H1 (cell line): ENCODE measurements at regions not wholly inside any gene's neighbourhood (a gene's known extent, or its start where the extent isn't known, plus 50 kb on each side); places are given as distances from the start of the nearest gene placed in this dataset.

Experiments
- CTCF ChIA-PET: fragments of 300-600 bp; sonication (Branson Sonifier 250); formaldehyde crosslinking; loops from one replicate; lab custom pipeline; 2021; ENCODE audit not compliant: partially characterized antibody; lab: Charles Lee
- POLR2A ChIA-PET: fragments of 300-600 bp; sonication (Branson Sonifier 250); formaldehyde crosslinking; loops from one replicate; lab custom pipeline; 2021; ENCODE audit warnings: inconsistent platforms; ENCODE audit not compliant: partially characterized antibody; lab: Charles Lee
- DNase-seq, 2 experiments: peaks; one replicate each; pipeline versions ENCODE4 v3.0.0 to v3.0.0-alpha.2; 2010 to 2022; ENCODE audit warnings: low spot score in 2 of 2, low read depth in 1 of 2, mixed read lengths in 1 of 2
- FAIRE-seq: peaks from 2 replicates; lab custom pipeline; 2011; peaks lifted over from hg19 to GRCh38; lab: Jason Lieb, UNC
- H2AFZ ChIP-seq: 2 replicates; pipeline ENCODE4 v1.8.1; 2012; ENCODE audit warnings: low read length, inconsistent platforms
- H2AK5ac ChIP-seq: 2 replicates; pipeline ENCODE4 v1.6.1; 2013; ENCODE audit warnings: low read depth, low read length
- H2BK120ac ChIP-seq: replicated peaks from 2 replicates; pipeline ENCODE3; 2013; ENCODE audit warnings: low read depth, low read length, inconsistent platforms
- H2BK12ac ChIP-seq: 2 replicates; pipeline ENCODE4 v1.6.1; 2013; ENCODE audit warnings: low read depth, low read length
- H2BK15ac ChIP-seq: 2 replicates; pipeline ENCODE4 v1.6.1; 2013; ENCODE audit warnings: low read length
- H2BK20ac ChIP-seq: 2 replicates; pipeline ENCODE4 v1.6.1; 2013; ENCODE audit warnings: low read length
- H2BK5ac ChIP-seq: 2 replicates; pipeline ENCODE4 v1.6.1; 2013; ENCODE audit warnings: low read depth, low read length
- H3K14ac ChIP-seq: 2 replicates; pipeline ENCODE4 v1.6.1; 2013; ENCODE audit warnings: inconsistent platforms; ENCODE audit not compliant: insufficient read length
- H3K18ac ChIP-seq: 2 replicates; pipeline ENCODE4 v1.6.1; 2013; ENCODE audit warnings: low read length; ENCODE audit errors: extremely low read depth
- H3K23ac ChIP-seq: 2 replicates; pipeline ENCODE4 v1.6.1; 2013; ENCODE audit warnings: inconsistent platforms; ENCODE audit not compliant: insufficient read length
- H3K23me2 ChIP-seq: 2 replicates; pipeline ENCODE4 v1.6.1; 2013; ENCODE audit warnings: low read depth, low read length
- H3K27ac ChIP-seq: 2 replicates; pipeline ENCODE4 v1.6.1; 2011; ENCODE audit warnings: low read depth, low read length, inconsistent platforms
- H3K27me3 ChIP-seq, 4 experiments: replicated peaks in 1 of 4; 1 replicate in 1 of 4; 2 replicates in 3 of 4; pipeline versions ENCODE4 v1.6.1 to v1.8.1; 2011 to 2013; ENCODE audit warnings: low read length in 3 of 4, mild to moderate bottlenecking in 3 of 4, inconsistent platforms in 2 of 4, mixed read lengths in 2 of 4, moderate library complexity in 1 of 4; ENCODE audit not compliant: control insufficient read depth in 3 of 4, insufficient read depth in 3 of 4; ENCODE audit errors: extremely low read depth in 1 of 4
- H3K36me3 ChIP-seq, 4 experiments: 2 replicates each; pipeline versions ENCODE4 v1.6.1 to v1.8.1; 2011 to 2013; ENCODE audit warnings: mild to moderate bottlenecking in 4 of 4, low read length in 3 of 4, moderate library complexity in 2 of 4, control low read depth in 1 of 4, inconsistent platforms in 1 of 4; ENCODE audit not compliant: insufficient read depth in 4 of 4, control insufficient read depth in 2 of 4
- H3K4ac ChIP-seq: replicated peaks from 2 replicates; pipeline ENCODE3; 2013; ENCODE audit warnings: low read length, low read depth, mixed read lengths, inconsistent platforms; ENCODE audit not compliant: insufficient read length
- H3K4me1 ChIP-seq, 4 experiments: replicated peaks in 1 of 4; 1 replicate in 1 of 4; 2 replicates in 3 of 4; pipeline versions ENCODE4 v1.6.1 to v1.8.1; 2011 to 2013; ENCODE audit warnings: low read length in 3 of 4, inconsistent platforms in 2 of 4, mixed read lengths in 1 of 4; ENCODE audit not compliant: insufficient read depth in 4 of 4, control insufficient read depth in 3 of 4
- H3K4me2 ChIP-seq, 2 experiments: 2 replicates each; pipeline versions ENCODE4 v1.6.1 to v1.8.1; 2011 to 2013; ENCODE audit warnings: low read depth in 2 of 2, low read length in 2 of 2, control low read depth in 1 of 2, inconsistent platforms in 1 of 2, mild to moderate bottlenecking in 1 of 2; ENCODE audit not compliant: insufficient read depth in 1 of 2
- H3K4me3 ChIP-seq, 4 experiments: fragments of 200-600, 300-600 bp in 1 of 4; sonication (generic), shearing (Covaris generic), sonication (Bioruptor Twin) in 1 of 4; 2 replicates each; pipeline versions ENCODE4 v1.5.1 to v1.8.1; 2011 to 2016; ENCODE audit warnings: low read length in 4 of 4, low read depth in 3 of 4, control low read depth in 2 of 4, inconsistent platforms in 2 of 4, mild to moderate bottlenecking in 2 of 4, mixed read lengths in 1 of 4, moderate library complexity in 1 of 4; ENCODE audit not compliant: insufficient read depth in 2 of 4; ENCODE audit errors: extremely low read depth in 1 of 4
- H3K56ac ChIP-seq: replicated peaks from 2 replicates; pipeline ENCODE3; 2013; ENCODE audit warnings: low read depth, mild to moderate bottlenecking, mixed read lengths, low read length, inconsistent platforms; ENCODE audit not compliant: insufficient read length
- H3K79me1 ChIP-seq: 2 replicates; pipeline ENCODE4 v1.6.1; 2013; ENCODE audit warnings: low read depth, low read length, control low read depth
- H3K79me2 ChIP-seq, 2 experiments: 2 replicates each; pipeline versions ENCODE4 v1.6.1 to v1.8.1; 2012 to 2013; ENCODE audit warnings: low read length in 2 of 2, mild to moderate bottlenecking in 2 of 2, inconsistent platforms in 1 of 2; ENCODE audit not compliant: insufficient read depth in 2 of 2, control insufficient read depth in 1 of 2
- H3K9ac ChIP-seq, 4 experiments: replicated peaks in 1 of 4; 1 replicate in 1 of 4; 2 replicates in 3 of 4; pipeline versions ENCODE4 v1.6.1 to v1.8.1; 2011 to 2013; ENCODE audit warnings: low read depth in 3 of 4, low read length in 3 of 4, control low read depth in 2 of 4, mild to moderate bottlenecking in 2 of 4, moderate library complexity in 2 of 4, inconsistent platforms in 1 of 4; ENCODE audit errors: extremely low read depth in 1 of 4
- H3K9me3 ChIP-seq, 2 experiments: 2 replicates each; pipeline versions ENCODE4 v1.6.1 to v1.8.1; 2012 to 2013; ENCODE audit warnings: mild to moderate bottlenecking in 2 of 2, moderate library complexity in 2 of 2, control low read depth in 1 of 2, inconsistent platforms in 1 of 2, low read depth in 1 of 2, low read length in 1 of 2, mixed read lengths in 1 of 2; ENCODE audit not compliant: insufficient read depth in 2 of 2
- H4K20me1 ChIP-seq, 2 experiments: replicated peaks in 1 of 2; 2 replicates each; pipeline versions ENCODE3 to v1.8.1; 2011 to 2013; ENCODE audit warnings: inconsistent platforms in 2 of 2, low read length in 2 of 2, mild to moderate bottlenecking in 1 of 2; ENCODE audit not compliant: insufficient read depth in 2 of 2, control insufficient read depth in 1 of 2
- H4K5ac ChIP-seq: 2 replicates; pipeline ENCODE4 v1.6.1; 2013; ENCODE audit warnings: low read length, low read depth, mixed read lengths, inconsistent platforms; ENCODE audit not compliant: insufficient read length
- H4K8ac ChIP-seq: 2 replicates; pipeline ENCODE4 v1.8.0; 2013; ENCODE audit warnings: mild to moderate bottlenecking, moderate library complexity, low read length, inconsistent platforms; ENCODE audit not compliant: insufficient read depth; ENCODE audit errors: extremely low read depth
- H4K91ac ChIP-seq: replicated peaks from 2 replicates; pipeline ENCODE3; 2013; ENCODE audit warnings: low read length, mixed read lengths, inconsistent platforms; ENCODE audit not compliant: insufficient read length
- ASH2L ChIP-seq: fragments of 200-600, 300-600 bp; sonication (generic); IDR thresholded peaks from one replicate; pipeline ENCODE4 v1.7.1; 2017; ENCODE audit warnings: low read length
- CTCF ChIP-seq, 3 experiments: IDR thresholded peaks; 1 replicate in 2 of 3; 2 replicates in 1 of 3; pipeline versions ENCODE4 v1.5.1 to v1.6.1; 2011; ENCODE audit warnings: low read length in 3 of 3, mild to moderate bottlenecking in 3 of 3, inconsistent platforms in 2 of 3, low read depth in 1 of 3, moderate library complexity in 1 of 3; ENCODE audit not compliant: insufficient read depth in 1 of 3; ENCODE audit errors: control extremely low read depth in 1 of 3
- EZH2 ChIP-seq: fragments of 200-600 bp; sonication (generic); IDR thresholded peaks from 2 replicates; pipeline ENCODE4 v1.7.1; 2012; ENCODE audit warnings: low read depth, mild to moderate bottlenecking, moderate library complexity, low read length, inconsistent platforms; ENCODE audit not compliant: severe bottlenecking
- PHF8 ChIP-seq: fragments of 200-600 bp; sonication (generic); conservative IDR thresholded peaks from 2 replicates; pipeline ENCODE4 v1.7.1; 2012; ENCODE audit warnings: low read depth, mild to moderate bottlenecking, inconsistent platforms, low read length, moderate library complexity
- POLR2AphosphoS5 ChIP-seq: IDR thresholded peaks from 2 replicates; pipeline ENCODE4 v1.6.1; 2011; ENCODE audit warnings: low read depth, low read length
- YY1 ChIP-seq: IDR thresholded peaks from 2 replicates; pipeline ENCODE4 v1.6.1; 2011; ENCODE audit warnings: low read depth, mild to moderate bottlenecking, low read length
- WGBS, 2 experiments: shearing (Covaris generic) in 1 of 2; methylation state at CpG; one replicate each; pipeline versions ENCODE4 v1.1.6 to v1.1.7; 2013 to 2015; ENCODE audit warnings: low lambda C conversion rate in 2 of 2, mixed read lengths in 2 of 2, inconsistent platforms in 1 of 2, low coverage in 1 of 2, missing lambda C conversion rate in 1 of 2; ENCODE audit not compliant: insufficient replicate concordance in 2 of 2, insufficient coverage in 1 of 2, insufficient read length in 1 of 2; ENCODE audit errors: extremely low coverage in 1 of 2, missing lambda C conversion rate in 1 of 2; 5-methylcytosine and 5-hydroxymethylcytosine counted together

- Histone ChIP-seq H3K36me3 (no peaks in the 10 kb centered on the region), H4K20me1 (no peaks in the 10 kb centered on the region), H4K5ac (no peak overlapping the region), H3K18ac (no peak overlapping the region), H3K79me2 (no peaks in the 10 kb centered on the region), H3K23ac (no peak overlapping the region), H4K8ac (no peak overlapping the region), H4K91ac (no peak overlapping the region), H2BK12ac (no peak overlapping the region), H3K4me2 (no peak overlapping the region), H2BK120ac (no peak overlapping the region), H3K27me3 (peaks cover 0 to 30% (median 13%) of the 10 kb centered on the region in 4 experiments; a peak in 6 of 7 replicates), H3K4ac (no peak overlapping the region), H2BK5ac (no peak overlapping the region), H3K14ac (no peak overlapping the region), H2AK5ac (no peak overlapping the region), H3K27ac (no peak overlapping the region), H2BK20ac (no peak overlapping the region), H3K79me1 (no peaks in the 10 kb centered on the region), H3K23me2 (peaks cover 9% of the 10 kb centered on the region; the same call in 1 of the 2 replicates), H3K56ac (no peak overlapping the region), H2AFZ (no peak overlapping the region), H3K9ac (no peak overlapping the region), H2BK15ac (no peak overlapping the region), H3K9me3 (no peaks in the 10 kb centered on the region), H3K4me1 (peaks cover 0 to 8% (median 3%) of the 10 kb centered on the region in 4 experiments; a peak in 3 of 7 replicates), H3K4me3 (no peak overlapping the region)
- TF ChIP-seq CTCF (IDR thresholded peaks at IDR 0.05; ENCODE audit: control extremely low read depth in 1 of 3, insufficient read depth in 1 of 3, low read depth in 1 of 3, low read length in 3 of 3) (no peak), EZH2 (no peak), YY1 (no peak), POLR2AphosphoS5 (no peak), ASH2L (no peak), PHF8 (no peak)
- ChIA-PET CTCF (no interaction called here), POLR2A (no interaction called here)
- WGBS, 2 experiments, result 83% methylated on average over 3 of the region's 3 CpGs; no CpG with 5 or more reads in 1 of the 2 experiments
- no peak for FAIRE-seq
- DNase-seq, result no peak
Observed at GRCh38 chr5:56478062-56478461, 244.9 kb upstream of the ANKRD55 start.
